ENCODE measurements at regions not wholly inside any gene's neighbourhood (a gene's known extent, or its start where the extent isn't known, plus 50 kb on each side); places are given as distances from the start of the nearest gene placed in this dataset.

GRCh38 chr1:245096311-245097066 lies 58.3 kb upstream of the KIF26B start:
- no peak for TF ChIP-seq BRCA1 (IDR thresholded peaks at IDR 0.05; ENCODE audit: low read depth, low read length)
- TF ChIP-seq CTCF (IDR thresholded peaks at IDR 0.05 in 2 of 3, conservative IDR thresholded peaks at IDR 0.05 in 1 of 3; ENCODE audit: control insufficient read depth in 2 of 3, extremely low read depth in 1 of 3, insufficient read depth in 1 of 3, low read depth in 3 of 3, low read length in 3 of 3): no peak
- no peak for TF ChIP-seq CEBPB (IDR thresholded peaks at IDR 0.05; ENCODE audit: borderline replicate concordance in 1 of 2, low read depth in 2 of 2, low read length in 2 of 2)
- TF ChIP-seq ZBTB33 (IDR thresholded peaks at IDR 0.05): no peak
- no peak for TF ChIP-seq NFYA (IDR thresholded peaks at IDR 0.05; ENCODE audit: borderline replicate concordance, low read depth, low read length)
- TF ChIP-seq EZH2 (IDR thresholded peaks at IDR 0.05; ENCODE audit: borderline replicate concordance, control insufficient read depth, low read depth, low read length): no peak
- TF ChIP-seq POLR2AphosphoS5 (IDR thresholded peaks at IDR 0.05; ENCODE audit: low read length): no peak
- TF ChIP-seq CEBPZ (IDR thresholded peaks at IDR 0.05; ENCODE audit: low read depth, low read length): no peak
- no peak for TF ChIP-seq TCF12 (IDR thresholded peaks at IDR 0.05; ENCODE audit: low read depth, low read length)
- no peak for TF ChIP-seq POLR2A (IDR thresholded peaks at IDR 0.05; ENCODE audit: low read depth, low read length)
- TF ChIP-seq ZNF622 (IDR thresholded peaks at IDR 0.05): no peak
- TF ChIP-seq HDAC6 (IDR thresholded peaks at IDR 0.05; ENCODE audit: unreplicated experiment): no peak
- TF ChIP-seq ESRRA (IDR thresholded peaks at IDR 0.05; ENCODE audit: low read length): no peak
- TF ChIP-seq NFYB (IDR thresholded peaks at IDR 0.05; ENCODE audit: insufficient read depth, low read depth, low read length): no peak
